Right renal pelvis (tissue), 4 donors: ENCODE measurements at regions not wholly inside any gene's neighbourhood (a gene's known extent, or its start where the extent isn't known, plus 50 kb on each side); places are given as distances from the start of the nearest gene placed in this dataset.

Experiments
- DNase-seq, 4 donors: peaks; one replicate each; pipeline ENCODE4 v3.0.0-alpha.2; 2013; ENCODE audit warnings: low read depth in 4 of 4, low spot score in 3 of 4, missing footprints in 1 of 4

DNA sequence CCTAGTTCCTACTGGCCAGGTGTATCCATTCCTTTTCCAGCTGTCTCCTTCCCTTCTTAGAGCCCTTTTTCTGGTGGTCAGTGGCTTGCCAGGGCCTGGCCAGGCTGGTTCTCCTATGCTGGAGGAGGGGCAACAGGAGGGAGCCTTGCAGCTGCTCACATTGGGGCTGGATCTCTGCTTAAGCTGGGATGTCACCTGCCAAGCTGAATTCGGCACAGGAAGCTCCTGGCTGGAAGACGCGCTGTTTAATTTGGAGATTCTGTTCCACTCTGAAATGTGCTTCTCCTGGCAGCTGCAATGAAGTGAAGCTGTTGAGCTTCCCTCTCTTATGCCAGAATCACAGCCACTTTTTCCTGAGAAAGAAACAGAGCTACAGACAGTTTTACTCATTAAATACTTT is 56.0 kb upstream of the POU3F1 start:
- no peak for DNase-seq

DNA sequence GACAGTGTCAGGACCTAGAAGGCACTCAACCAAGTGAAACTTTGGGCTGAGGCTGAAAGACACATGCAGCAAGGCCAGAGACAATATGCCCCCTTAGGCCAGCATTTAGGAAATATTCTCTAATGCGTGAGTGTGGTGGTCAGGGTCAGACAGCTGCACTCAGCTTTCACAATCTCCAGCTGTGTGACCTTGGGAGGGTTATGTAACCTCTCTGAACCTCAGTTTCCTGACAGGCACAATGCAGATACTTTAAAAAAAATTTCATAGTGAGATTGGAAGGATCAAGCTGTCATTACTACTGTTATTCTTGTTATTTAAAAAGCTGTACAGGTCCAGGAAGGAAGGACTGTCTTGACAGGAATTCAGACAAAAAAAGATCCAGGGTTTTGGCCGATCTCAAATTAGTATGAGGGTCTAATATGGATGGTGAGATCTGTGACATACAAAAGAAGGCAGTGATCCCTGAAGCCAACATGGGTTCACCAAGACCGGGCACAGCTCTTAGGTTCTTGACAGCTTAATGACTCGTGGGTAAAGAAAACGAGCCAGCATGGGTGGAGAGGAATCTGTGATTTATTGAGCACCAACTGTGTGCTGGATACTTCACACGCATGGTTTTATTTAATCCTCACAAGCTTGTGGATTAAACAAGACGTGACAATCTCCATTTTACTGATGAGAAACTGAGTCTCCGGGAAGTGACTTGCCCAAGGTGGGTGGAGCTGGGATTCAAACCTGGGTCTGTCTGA is 54.6 kb upstream of the POU3F1 start:
- DNase-seq = no peak

DNA sequence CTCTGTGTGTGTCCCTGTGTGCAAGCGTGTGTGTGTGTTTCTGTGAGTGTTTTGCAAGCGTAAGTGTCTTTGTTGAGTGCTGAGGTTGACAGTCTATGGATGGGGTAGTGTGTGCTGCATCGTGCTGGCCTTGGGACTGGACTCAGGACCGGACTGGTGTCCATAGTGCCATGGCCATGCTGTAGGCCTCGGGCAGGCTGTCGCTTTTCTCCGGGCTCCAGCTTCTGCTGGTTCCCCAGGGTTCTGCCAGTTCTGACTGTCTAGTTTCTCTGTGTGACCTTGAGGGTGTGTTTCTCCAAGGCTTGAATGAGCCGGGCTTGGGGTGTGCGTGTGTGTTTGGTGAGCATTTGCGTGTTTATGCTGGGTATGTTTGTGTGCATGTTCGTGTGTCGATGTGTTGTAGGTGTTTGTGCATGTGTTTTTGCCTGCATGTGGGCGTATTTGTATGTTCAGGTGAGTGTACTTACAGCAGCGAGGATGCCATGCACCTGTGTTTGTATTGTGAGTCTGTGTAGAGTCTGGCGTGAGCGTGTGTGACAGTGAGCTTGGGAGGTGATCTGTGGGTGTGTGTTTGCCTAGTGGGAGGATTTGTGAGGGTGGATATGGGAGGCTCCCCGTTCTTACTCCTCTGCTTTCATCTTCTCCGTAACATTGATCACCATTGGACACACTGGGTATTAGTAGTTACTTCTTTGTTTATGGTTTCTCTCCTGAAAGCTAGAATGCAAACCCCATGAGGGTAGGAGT is 51.7 kb upstream of the POU3F1 start:
- DNase-seq = no peak

DNA sequence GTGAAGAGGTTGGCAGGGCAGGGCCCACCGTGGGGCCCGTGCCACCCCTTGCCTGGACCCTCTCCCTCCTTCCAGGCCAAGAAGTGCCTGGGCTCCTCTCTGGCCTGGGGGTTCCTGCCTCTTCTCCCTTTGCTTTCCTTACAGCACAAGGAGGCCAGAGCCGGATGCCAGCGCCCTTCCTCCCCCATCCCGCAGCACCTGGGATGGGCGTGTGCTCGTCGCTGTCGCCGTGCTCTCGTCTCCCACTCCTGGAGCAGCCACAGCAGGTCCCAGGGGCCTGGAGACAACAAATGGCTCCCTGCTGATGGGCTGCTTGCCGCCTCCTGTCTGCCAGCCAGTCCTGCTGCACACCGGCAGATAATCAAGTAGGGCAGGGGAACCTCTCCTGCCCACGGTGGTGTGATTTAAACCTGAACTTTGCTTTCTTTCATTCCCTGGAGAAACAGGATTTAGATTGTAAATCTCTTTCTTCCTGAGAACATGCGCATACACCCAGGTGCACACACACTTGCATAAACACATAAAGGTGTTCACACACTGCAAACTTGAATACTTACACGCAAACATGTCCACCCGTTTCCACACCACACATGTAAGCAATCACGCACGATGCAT is 50.8 kb upstream of the POU3F1 start:
- no peak for DNase-seq
